PC-9 (cell line): ENCODE measurements at regions not wholly inside any gene's neighbourhood (a gene's known extent, or its start where the extent isn't known, plus 50 kb on each side); places are given as distances from the start of the nearest gene placed in this dataset.

Source experiments
- CTCF ChIP-seq: fragments of 200-600 bp; sonication (generic); conservative IDR thresholded peaks from 2 replicates; pipeline ENCODE4 v1.6.1; 2017; ENCODE audit warnings: mixed run types, antibody characterized with exemption, mild to moderate bottlenecking, moderate library complexity
- EZH2 ChIP-seq: fragments of 200-600 bp; sonication (generic); IDR thresholded peaks from 2 replicates; pipeline ENCODE4 v1.8.0; 2017; ENCODE audit warnings: antibody characterized with exemption, low read depth

- no peak for TF ChIP-seq EZH2
- no peak for TF ChIP-seq CTCF
These were observed 59.4 kb upstream of the CCDC167 start for GRCh38 chr6:37559050-37559449.
